ENCODE measurements at regions not wholly inside any gene's neighbourhood (a gene's known extent, or its start where the extent isn't known, plus 50 kb on each side); places are given as distances from the start of the nearest gene placed in this dataset.

GRCh38 chr1:29664711-29665110 lies 428.4 kb downstream of the PTPRU start:
- no peak for DNase-seq
- no peaks in the 10 kb centered on the region for H3K4me1 ChIP-seq
- BruUV-seq (replicated peaks): no TSS peak
- Mint-ChIP-seq H3K9me3 (ENCODE audit: unreplicated experiment) (peaks cover 10% of the 10 kb centered on the region), H3K27ac (ENCODE audit: unreplicated experiment) (no peak overlapping the region), H3K27me3 (ENCODE audit: insufficient read depth, unreplicated experiment) (peaks cover 17% of the 10 kb centered on the region), H3K4me3 (ENCODE audit: unreplicated experiment) (no peak overlapping the region), H3K4me1 (ENCODE audit: low read depth, unreplicated experiment) (no peaks in the 10 kb centered on the region), H3K36me3 (ENCODE audit: insufficient read depth, unreplicated experiment) (no peaks in the 10 kb centered on the region)
- TF ChIP-seq, protein P1, sequence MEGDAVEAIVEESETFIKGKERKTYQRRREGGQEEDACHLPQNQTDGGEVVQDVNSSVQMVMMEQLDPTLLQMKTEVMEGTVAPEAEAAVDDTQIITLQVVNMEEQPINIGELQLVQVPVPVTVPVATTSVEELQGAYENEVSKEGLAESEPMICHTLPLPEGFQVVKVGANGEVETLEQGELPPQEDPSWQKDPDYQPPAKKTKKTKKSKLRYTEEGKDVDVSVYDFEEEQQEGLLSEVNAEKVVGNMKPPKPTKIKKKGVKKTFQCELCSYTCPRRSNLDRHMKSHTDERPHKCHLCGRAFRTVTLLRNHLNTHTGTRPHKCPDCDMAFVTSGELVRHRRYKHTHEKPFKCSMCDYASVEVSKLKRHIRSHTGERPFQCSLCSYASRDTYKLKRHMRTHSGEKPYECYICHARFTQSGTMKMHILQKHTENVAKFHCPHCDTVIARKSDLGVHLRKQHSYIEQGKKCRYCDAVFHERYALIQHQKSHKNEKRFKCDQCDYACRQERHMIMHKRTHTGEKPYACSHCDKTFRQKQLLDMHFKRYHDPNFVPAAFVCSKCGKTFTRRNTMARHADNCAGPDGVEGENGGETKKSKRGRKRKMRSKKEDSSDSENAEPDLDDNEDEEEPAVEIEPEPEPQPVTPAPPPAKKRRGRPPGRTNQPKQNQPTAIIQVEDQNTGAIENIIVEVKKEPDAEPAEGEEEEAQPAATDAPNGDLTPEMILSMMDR (IDR thresholded peaks at IDR 0.05; ENCODE audit: insufficient read depth in 1 of 2, low read depth in 1 of 2, low read length in 1 of 2, severe bottlenecking in 1 of 2, unreplicated experiment in 1 of 2): no peak
- ChIA-PET POLR2A (no interaction called here), CTCF (no interaction called here)
- no peaks in the 10 kb centered on the region for H3K27me3 ChIP-seq (replicated peaks; ENCODE audit: control insufficient read depth, insufficient read depth, low read length)
- H3K4me3 ChIP-seq (ENCODE audit: low read depth, low read length): no peak overlapping the region
- intact Hi-C loops (cut with micrococcal nuclease; ENCODE audit: unreplicated experiment): no loop called here
- H3K9me3 ChIP-seq: no peaks in the 10 kb centered on the region
- H3K36me3 ChIP-seq (ENCODE audit: control insufficient read depth, insufficient read depth, low read length): no peaks in the 10 kb centered on the region

- Mint-ChIP-seq H3K4me3 (ENCODE audit: unreplicated experiment) (no peak overlapping the region), H3K27ac (ENCODE audit: unreplicated experiment) (no peak overlapping the region), H3K4me1 (ENCODE audit: low read depth, unreplicated experiment) (no peaks in the 10 kb centered on the region), H3K27me3 (ENCODE audit: insufficient read depth, unreplicated experiment) (no peaks in the 10 kb centered on the region), H3K36me3 (ENCODE audit: insufficient read depth, unreplicated experiment) (no peaks in the 10 kb centered on the region), H3K9me3 (ENCODE audit: unreplicated experiment) (peaks cover 10% of the 10 kb centered on the region)
- TF ChIP-seq, protein P1 (IDR thresholded peaks at IDR 0.05; ENCODE audit: insufficient read depth in 1 of 2, low read depth in 1 of 2, low read length in 1 of 2, severe bottlenecking in 1 of 2, unreplicated experiment in 1 of 2): no peak
- Histone ChIP-seq H3K4me3 (ENCODE audit: low read depth, low read length) (no peak overlapping the region), H3K27me3 (replicated peaks; ENCODE audit: control insufficient read depth, insufficient read depth, low read length) (no peaks in the 10 kb centered on the region), H3K4me1 (no peaks in the 10 kb centered on the region), H3K9me3 (no peaks in the 10 kb centered on the region), H3K36me3 (ENCODE audit: control insufficient read depth, insufficient read depth, low read length) (no peaks in the 10 kb centered on the region)
- POLR2A ChIA-PET: no interaction called here
- no TSS peak for BruUV-seq (replicated peaks)
- intact Hi-C loops (cut with micrococcal nuclease; ENCODE audit: unreplicated experiment): no loop called here
- CTCF ChIA-PET: no interaction called here
- DNase-seq: no peak
These were observed 422.4 kb downstream of the PTPRU start for GRCh38 chr1:29658688-29659087.

DNA sequence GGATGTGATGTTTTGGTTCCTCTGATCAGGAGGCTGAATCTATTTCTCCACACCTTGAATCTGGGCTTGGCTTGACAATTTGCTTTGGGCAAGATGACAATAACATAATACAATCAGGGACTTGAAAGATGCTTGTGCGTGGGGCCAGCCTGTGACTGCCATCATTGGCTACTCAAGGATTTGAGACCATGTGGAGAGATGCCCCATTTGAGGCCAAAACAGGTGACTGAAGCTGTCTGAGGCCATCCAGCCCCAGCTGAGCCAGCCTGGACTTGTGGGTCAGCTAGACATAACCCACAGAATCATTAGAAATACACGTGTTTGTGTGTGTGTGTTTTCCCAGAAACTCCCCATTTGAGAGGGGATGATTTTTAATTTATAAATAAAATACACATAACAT lies 421.5 kb downstream of the PTPRU start:
- Mint-ChIP-seq H3K36me3 (ENCODE audit: insufficient read depth, unreplicated experiment) (no peaks in the 10 kb centered on the region), H3K4me1 (ENCODE audit: low read depth, unreplicated experiment) (no peaks in the 10 kb centered on the region), H3K27ac (ENCODE audit: unreplicated experiment) (no peak overlapping the region), H3K9me3 (ENCODE audit: unreplicated experiment) (peaks cover 10% of the 10 kb centered on the region), H3K4me3 (ENCODE audit: unreplicated experiment) (no peak overlapping the region), H3K27me3 (ENCODE audit: insufficient read depth, unreplicated experiment) (no peaks in the 10 kb centered on the region)
- H3K4me1 ChIP-seq: no peaks in the 10 kb centered on the region
- no peaks in the 10 kb centered on the region for H3K9me3 ChIP-seq
- no TSS peak for BruUV-seq (replicated peaks)
- CTCF ChIA-PET: no interaction called here
- no peak for DNase-seq
- intact Hi-C loops (cut with micrococcal nuclease; ENCODE audit: unreplicated experiment): no loop called here
- no peaks in the 10 kb centered on the region for H3K27me3 ChIP-seq (replicated peaks; ENCODE audit: control insufficient read depth, insufficient read depth, low read length)
- H3K4me3 ChIP-seq (ENCODE audit: low read depth, low read length): no peak overlapping the region
- no peaks in the 10 kb centered on the region for H3K36me3 ChIP-seq (ENCODE audit: control insufficient read depth, insufficient read depth, low read length)
- TF ChIP-seq, protein P1 (IDR thresholded peaks at IDR 0.05; ENCODE audit: insufficient read depth in 1 of 2, low read depth in 1 of 2, low read length in 1 of 2, severe bottlenecking in 1 of 2, unreplicated experiment in 1 of 2): no peak
- POLR2A ChIA-PET: no interaction called here
